Prostate gland (tissue), 2 donors: ENCODE measurements at regions not wholly inside any gene's neighbourhood (a gene's known extent, or its start where the extent isn't known, plus 50 kb on each side); places are given as distances from the start of the nearest gene placed in this dataset.
"Not testable (repeated sequence)": the region's sequence is repeated elsewhere in the genome, so short reads cannot be mapped to it uniquely, and the experiment has no call there.

Experiments
- DNase-seq: peaks from one replicate; pipeline ENCODE4 v3.0.0-alpha.2; 2019; ENCODE audit warnings: low spot score
- H3K27ac ChIP-seq, 2 donors: fragments of 200-600 bp; sonication (generic); 2 replicates each; pipeline ENCODE4 v1.5.1; 2017 to 2019
- H3K27me3 ChIP-seq: fragments of 200-600 bp; sonication (generic); replicated peaks from 2 replicates; pipeline ENCODE4 v1.5.1; 2019; ENCODE audit not compliant: insufficient read depth
- H3K36me3 ChIP-seq, 2 donors: fragments of 200-600 bp; sonication (generic); 1 replicate in 1 of 2; 2 replicates in 1 of 2; pipeline versions ENCODE4 v1.5.1 to v1.8.1; 2017 to 2019
- H3K4me1 ChIP-seq: fragments of 200-600 bp; sonication (generic); replicated peaks from 2 replicates; pipeline ENCODE4 v1.5.1; 2019
- H3K4me3 ChIP-seq, 2 donors: fragments of 200-600 bp; sonication (generic); 2 replicates each; pipeline ENCODE4 v1.5.1; 2017 to 2019
- H3K9me3 ChIP-seq: fragments of 200-600 bp; sonication (generic); 2 replicates; pipeline ENCODE4 v1.5.1; 2017
- CTCF ChIP-seq, 4 experiments: fragments of 200-600 bp in 2 of 4; fragments of 450-650 bp in 2 of 4; sonication (generic) in 2 of 4; IDR thresholded peaks; 1 replicate in 3 of 4; 2 replicates in 1 of 4; pipeline ENCODE4 v1.5.1; 2016 to 2019; ENCODE audit warnings: antibody characterized with exemption in 4 of 4, mild to moderate bottlenecking in 2 of 4, moderate library complexity in 2 of 4
- POLR2A ChIP-seq: fragments of 450-650 bp; IDR thresholded peaks from one replicate; pipeline ENCODE4 v1.6.1; 2016; ENCODE audit warnings: antibody characterized with exemption, mild to moderate bottlenecking
- POLR2AphosphoS5 ChIP-seq: sonication (generic); formaldehyde crosslinking; IDR thresholded peaks from one replicate; pipeline ENCODE4 v1.6.1; 2017; ENCODE audit warnings: antibody characterized with exemption
- WGBS: methylation state at CpG from one replicate; pipeline ENCODE4 v1.1.5; 2018; 5-methylcytosine and 5-hydroxymethylcytosine counted together
- intact Hi-C: fragments of 100-400 bp; cut with DNase I; formaldehyde crosslinking; loops from one replicate; pipeline ENCODE4 v1.14.2; 2022

GRCh38 chr7:112933598-112933997 is 143.4 kb upstream of the TMEM168 start:
- no peak for DNase-seq
- Histone ChIP-seq H3K27ac (no peak overlapping the region), H3K4me3 (no peak overlapping the region), H3K36me3 (no peaks in the 10 kb centered on the region), H3K4me1 (peaks cover 6% of the 10 kb centered on the region), H3K27me3 (no peaks in the 10 kb centered on the region), H3K9me3 (no peaks in the 10 kb centered on the region)
- WGBS, result 80% methylated on average over 3 of the region's 3 CpGs
- no peak for TF ChIP-seq CTCF (IDR thresholded peaks at IDR 0.05)
- TF ChIP-seq POLR2AphosphoS5, result no peak
- TF ChIP-seq POLR2A, result no peak
- intact Hi-C loops, result no loop called here

- H3K36me3 ChIP-seq, result no peaks in the 10 kb centered on the region
- DNase-seq, result no peak
- H3K4me3 ChIP-seq, result no peak overlapping the region
- H3K27ac ChIP-seq, result no peak overlapping the region
- peaks cover 3% of the 10 kb centered on the region for H3K4me1 ChIP-seq
- H3K9me3 ChIP-seq, result no peaks in the 10 kb centered on the region
- no peaks in the 10 kb centered on the region for H3K27me3 ChIP-seq
- TF ChIP-seq CTCF (IDR thresholded peaks at IDR 0.05) (no peak), POLR2A (no peak), POLR2AphosphoS5 (no peak)
- intact Hi-C loops, result no loop called here
- WGBS, result 70% methylated on average over 2 of the region's 2 CpGs
These were observed 140.6 kb upstream of the TMEM168 start for GRCh38 chr7:112930787-112931186.

- no peak overlapping the region for H3K27ac ChIP-seq
- no peak overlapping the region for H3K4me3 ChIP-seq
- no peak for TF ChIP-seq CTCF (IDR thresholded peaks at IDR 0.05)
- no peak for TF ChIP-seq POLR2AphosphoS5
- no peak for TF ChIP-seq POLR2A
- no peak for DNase-seq
- no peaks in the 10 kb centered on the region for H3K9me3 ChIP-seq
- H3K27me3 ChIP-seq, result no peaks in the 10 kb centered on the region
- intact Hi-C loops, result no loop called here
- no peaks in the 10 kb centered on the region for H3K36me3 ChIP-seq
- peaks cover 3% of the 10 kb centered on the region for H3K4me1 ChIP-seq
- WGBS, result 96% methylated on average over 3 of the region's 3 CpGs
These were observed 139.2 kb upstream of the TMEM168 start for GRCh38 chr7:112929421-112929820.

GRCh38 chr7:112926018-112926417 is 135.8 kb upstream of the TMEM168 start:
- Histone ChIP-seq H3K9me3 (no peaks in the 10 kb centered on the region), H3K27me3 (no peaks in the 10 kb centered on the region), H3K36me3 (no peaks in the 10 kb centered on the region), H3K27ac (no peak overlapping the region), H3K4me3 (no peak overlapping the region), H3K4me1 (no peaks in the 10 kb centered on the region)
- TF ChIP-seq POLR2AphosphoS5 (no peak), CTCF (IDR thresholded peaks at IDR 0.05) (no peak), POLR2A (no peak)
- DNase-seq, result no peak
- intact Hi-C loops, result no loop called here

GRCh38 chr7:112922546-112922945 is 132.4 kb upstream of the TMEM168 start:
- DNase-seq, H3K36me3 ChIP-seq, H3K9me3 ChIP-seq, H3K27ac ChIP-seq, H3K27me3 ChIP-seq, H3K4me3 ChIP-seq, intact Hi-C loops, H3K4me1 ChIP-seq: not testable (repeated sequence)
- WGBS, result 96% methylated on average over 17 of the region's 25 CpGs

GRCh38 chr7:112916431-112916830 is 126.2 kb upstream of the TMEM168 start:
- intact Hi-C loops, H3K36me3 ChIP-seq, H3K27me3 ChIP-seq, H3K4me3 ChIP-seq, DNase-seq, H3K9me3 ChIP-seq, H3K27ac ChIP-seq, H3K4me1 ChIP-seq: not testable (repeated sequence)
- 94% methylated on average over 18 of the region's 18 CpGs for WGBS
